22Rv1 (cell line): ENCODE measurements at regions not wholly inside any gene's neighbourhood (a gene's known extent, or its start where the extent isn't known, plus 50 kb on each side); places are given as distances from the start of the nearest gene placed in this dataset.

Experiments
- ZFX ChIP-seq: fragments of 450-650 bp; IDR thresholded peaks from 2 replicates; pipeline ENCODE4 v1.6.1; 2017; ENCODE audit warnings: antibody characterized with exemption, borderline replicate concordance
- TF ChIP-seq, protein P1 (sequence below): fragments of 450-650 bp; IDR thresholded peaks from 2 replicates; pipeline ENCODE4 v1.5.1; 2017; ENCODE audit warnings: mild to moderate bottlenecking

DNA sequence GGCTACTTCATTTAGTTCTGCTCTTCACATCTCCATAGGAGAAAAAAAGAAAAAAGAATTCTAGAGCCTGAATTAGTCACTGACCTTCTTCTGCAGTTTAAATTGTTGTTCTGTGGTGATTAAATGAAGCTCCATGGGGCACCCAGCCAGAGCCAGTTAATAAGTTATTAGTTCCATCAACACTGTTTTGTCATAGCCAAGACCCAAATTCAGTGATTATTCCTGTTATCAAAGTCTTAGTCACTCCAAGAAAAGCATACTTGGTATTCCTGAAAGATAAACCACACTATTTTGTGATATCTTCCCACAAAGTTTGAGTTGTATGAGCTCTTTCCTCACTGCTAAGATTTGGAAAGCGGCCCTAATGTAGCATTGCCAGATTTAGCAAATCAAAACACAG, 134.8 kb upstream of the RGMB start:
- TF ChIP-seq, protein P1, sequence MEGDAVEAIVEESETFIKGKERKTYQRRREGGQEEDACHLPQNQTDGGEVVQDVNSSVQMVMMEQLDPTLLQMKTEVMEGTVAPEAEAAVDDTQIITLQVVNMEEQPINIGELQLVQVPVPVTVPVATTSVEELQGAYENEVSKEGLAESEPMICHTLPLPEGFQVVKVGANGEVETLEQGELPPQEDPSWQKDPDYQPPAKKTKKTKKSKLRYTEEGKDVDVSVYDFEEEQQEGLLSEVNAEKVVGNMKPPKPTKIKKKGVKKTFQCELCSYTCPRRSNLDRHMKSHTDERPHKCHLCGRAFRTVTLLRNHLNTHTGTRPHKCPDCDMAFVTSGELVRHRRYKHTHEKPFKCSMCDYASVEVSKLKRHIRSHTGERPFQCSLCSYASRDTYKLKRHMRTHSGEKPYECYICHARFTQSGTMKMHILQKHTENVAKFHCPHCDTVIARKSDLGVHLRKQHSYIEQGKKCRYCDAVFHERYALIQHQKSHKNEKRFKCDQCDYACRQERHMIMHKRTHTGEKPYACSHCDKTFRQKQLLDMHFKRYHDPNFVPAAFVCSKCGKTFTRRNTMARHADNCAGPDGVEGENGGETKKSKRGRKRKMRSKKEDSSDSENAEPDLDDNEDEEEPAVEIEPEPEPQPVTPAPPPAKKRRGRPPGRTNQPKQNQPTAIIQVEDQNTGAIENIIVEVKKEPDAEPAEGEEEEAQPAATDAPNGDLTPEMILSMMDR: no peak
- no peak for TF ChIP-seq ZFX
